HG02943 (cell line): ENCODE measurements at regions not wholly inside any gene's neighbourhood (a gene's known extent, or its start where the extent isn't known, plus 50 kb on each side); places are given as distances from the start of the nearest gene placed in this dataset.
"Not testable (repeated sequence)": the region's sequence is repeated elsewhere in the genome, so short reads cannot be mapped to it uniquely, and the experiment has no call there.

Source experiments
- ATAC-seq: cut with Tn5 transposase; IDR thresholded peaks from one replicate; pipeline ENCODE4 v1.9.1; 2021; ENCODE audit warnings: mild to moderate bottlenecking, low read depth, moderate library complexity; ENCODE audit not compliant: unreplicated experiment

GRCh38 chr1:244289991-244290785, 161.5 kb downstream of the ADSS2 start:
- no peak for ATAC-seq

GRCh38 chr1:244291236-244292201, 160.2 kb downstream of the ADSS2 start:
- no peak for ATAC-seq

GRCh38 chr1:244294599-244295224, 157.0 kb downstream of the ADSS2 start:
- no peak for ATAC-seq

GRCh38 chr1:244296003-244296402, 155.7 kb downstream of the ADSS2 start:
- no peak for ATAC-seq

- no peak for ATAC-seq
Measured at GRCh38 chr1:244296447-244296846, 155.3 kb downstream of the ADSS2 start.

GRCh38 chr1:244297087-244297486, 154.6 kb downstream of the ADSS2 start:
- ATAC-seq = no peak

- no peak for ATAC-seq
Measured at GRCh38 chr1:244297616-244298015, 154.1 kb downstream of the ADSS2 start.

GRCh38 chr1:244300029-244300375, 151.7 kb downstream of the ADSS2 start:
- ATAC-seq = not testable (repeated sequence)

GRCh38 chr1:244301595-244302130, 150.0 kb downstream of the ADSS2 start:
- no peak for ATAC-seq

GRCh38 chr1:244302876-244303609, 148.7 kb downstream of the ADSS2 start:
- no peak for ATAC-seq

GRCh38 chr1:244303610-244303969, 148.1 kb downstream of the ADSS2 start:
- ATAC-seq = no peak

- ATAC-seq = no peak
Measured at GRCh38 chr1:244304156-244304555, 147.6 kb downstream of the ADSS2 start.

GRCh38 chr1:244304656-244305055, 147.1 kb downstream of the ADSS2 start:
- ATAC-seq = no peak

GRCh38 chr1:244305776-244306341, 145.8 kb downstream of the ADSS2 start:
- ATAC-seq = no peak

- ATAC-seq = no peak
Measured at GRCh38 chr1:244306544-244306943, 145.2 kb downstream of the ADSS2 start.

GRCh38 chr1:244309191-244309590, 142.5 kb downstream of the ADSS2 start:
- not testable (repeated sequence) for ATAC-seq

- no peak for ATAC-seq
Measured at GRCh38 chr1:244311784-244312532, 139.8 kb downstream of the ADSS2 start.

- ATAC-seq = no peak
Measured at GRCh38 chr1:244313346-244313745, 138.4 kb downstream of the ADSS2 start.

- ATAC-seq = no peak
Measured at GRCh38 chr1:244314921-244315559, 136.7 kb downstream of the ADSS2 start.
